GM21619 (cell line): ENCODE measurements at regions not wholly inside any gene's neighbourhood (a gene's known extent, or its start where the extent isn't known, plus 50 kb on each side); places are given as distances from the start of the nearest gene placed in this dataset.
"Not testable (repeated sequence)": the region's sequence is repeated elsewhere in the genome, so short reads cannot be mapped to it uniquely, and the experiment has no call there.

Experiments used
- ATAC-seq: cut with Tn5 transposase; IDR thresholded peaks from one replicate; pipeline ENCODE4 v1.9.1; 2021; ENCODE audit not compliant: unreplicated experiment

DNA sequence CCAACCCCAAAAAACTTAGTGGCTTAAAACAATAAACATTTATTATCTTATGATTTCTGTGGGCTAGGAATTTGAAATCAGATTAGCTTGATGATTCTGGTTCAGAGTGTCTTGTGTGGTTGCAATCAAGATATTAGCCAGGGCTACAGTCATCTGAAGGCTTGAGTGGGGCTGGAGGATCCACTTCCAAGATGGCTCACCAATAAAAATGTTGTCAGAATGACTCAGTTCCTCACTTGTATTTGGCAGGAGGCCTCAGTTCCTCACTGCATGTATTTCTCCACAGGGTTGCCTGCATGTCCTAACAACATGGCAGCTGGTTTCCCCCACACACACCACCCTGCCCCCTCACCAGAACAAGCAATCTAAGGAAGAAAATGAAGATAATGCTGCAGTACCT lies 98.2 kb upstream of the NIPBL start:
- ATAC-seq, result no peak

DNA sequence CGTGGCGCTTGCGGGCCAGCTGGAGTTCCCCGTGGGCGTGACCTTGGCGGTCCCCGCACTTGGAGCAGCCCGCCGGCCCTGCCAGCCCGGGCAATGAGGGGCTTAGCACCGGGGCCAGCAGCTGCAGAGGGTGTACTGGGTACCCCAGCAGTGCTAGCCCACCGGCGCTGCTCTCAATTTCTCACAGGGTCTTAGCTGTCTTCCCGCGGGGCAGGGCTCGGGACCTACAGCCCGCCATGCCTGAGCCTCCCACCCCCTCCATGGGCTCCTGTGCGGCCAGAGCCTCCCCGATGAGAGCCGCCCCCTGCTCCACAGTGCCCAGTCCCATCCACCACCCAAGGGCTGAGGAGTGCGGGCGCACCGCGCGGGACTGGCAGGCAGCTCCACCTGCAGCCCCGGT lies 94.0 kb upstream of the NIPBL start:
- not testable (repeated sequence) for ATAC-seq

DNA sequence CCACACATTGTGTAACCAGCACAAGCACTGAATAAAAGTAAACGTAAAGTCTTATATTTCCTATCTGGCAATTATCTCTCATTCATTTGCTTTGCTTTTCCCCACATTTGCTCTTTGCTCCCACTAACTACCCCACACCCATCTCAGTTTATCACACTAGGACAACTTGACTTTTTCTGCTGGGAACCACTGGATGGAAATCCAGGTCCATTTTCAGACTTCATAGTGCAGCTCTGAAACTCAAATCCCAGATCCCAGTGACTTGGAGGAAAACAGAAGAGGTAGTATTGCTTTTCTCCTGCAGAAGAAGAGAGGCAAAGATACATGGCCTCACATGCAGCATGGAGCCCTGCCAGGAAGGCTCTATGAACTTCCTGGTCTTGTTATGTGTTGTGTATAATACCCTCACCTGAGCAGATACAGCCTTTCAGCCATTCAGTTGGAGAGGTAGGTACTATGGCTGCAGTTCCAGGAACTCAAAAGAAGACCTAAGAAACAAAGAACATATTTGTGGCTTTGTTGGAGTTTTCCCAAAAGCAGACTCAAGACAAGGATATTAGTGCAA lies 90.0 kb upstream of the NIPBL start:
- ATAC-seq, result no peak

DNA sequence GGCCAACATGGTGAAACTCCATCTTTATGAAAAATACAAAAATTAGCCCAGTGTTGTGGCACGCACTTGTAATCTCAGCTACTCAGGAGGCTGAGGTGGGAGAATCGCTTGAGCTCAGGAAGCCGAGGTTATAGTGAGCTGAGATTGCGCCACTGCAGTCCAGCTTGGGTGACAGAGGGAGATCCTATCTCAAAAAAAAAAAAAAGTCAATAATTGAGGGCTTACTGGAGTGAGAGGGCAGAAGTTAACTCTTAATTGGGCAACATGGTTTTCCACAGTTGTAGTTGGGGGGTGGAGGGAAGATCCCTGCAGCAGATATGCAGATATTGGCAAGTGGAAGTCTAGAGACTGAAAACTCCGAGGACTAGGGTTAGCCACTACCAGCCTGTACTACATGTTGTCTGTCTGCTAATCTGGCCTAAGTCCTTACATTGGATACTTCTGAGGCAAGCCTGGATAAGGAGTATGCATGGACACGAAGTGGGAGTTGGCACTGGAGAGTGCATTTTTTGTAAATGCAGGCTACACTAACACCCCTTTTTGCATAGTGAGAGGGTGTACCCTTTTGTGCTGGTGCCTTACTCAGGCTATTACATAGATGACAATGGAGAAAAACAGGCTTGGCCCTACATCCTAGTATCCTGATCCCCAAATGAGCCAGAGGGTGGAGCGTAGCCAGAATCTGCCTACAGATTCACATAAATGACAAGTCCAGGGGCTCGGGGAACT lies 89.0 kb upstream of the NIPBL start:
- no peak for ATAC-seq

DNA sequence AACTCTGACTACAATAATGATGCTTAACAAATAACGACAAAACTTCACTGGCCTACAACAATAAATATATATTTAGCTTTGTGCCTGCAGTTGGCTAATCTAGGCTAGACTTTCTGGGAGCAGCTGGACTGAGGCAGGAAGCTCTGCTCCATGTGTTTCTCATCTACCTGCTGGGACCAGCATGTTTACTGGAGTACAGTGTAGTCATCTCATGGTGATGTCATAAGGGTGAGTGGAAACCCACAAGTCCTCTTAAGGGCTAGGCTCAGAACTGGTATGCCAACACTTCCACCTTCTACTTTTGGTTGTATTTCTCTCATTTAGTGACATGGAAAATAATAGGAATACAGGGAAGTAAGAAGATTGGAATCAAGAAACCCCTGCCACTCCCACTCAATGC lies 85.7 kb upstream of the NIPBL start:
- ATAC-seq, result no peak

DNA sequence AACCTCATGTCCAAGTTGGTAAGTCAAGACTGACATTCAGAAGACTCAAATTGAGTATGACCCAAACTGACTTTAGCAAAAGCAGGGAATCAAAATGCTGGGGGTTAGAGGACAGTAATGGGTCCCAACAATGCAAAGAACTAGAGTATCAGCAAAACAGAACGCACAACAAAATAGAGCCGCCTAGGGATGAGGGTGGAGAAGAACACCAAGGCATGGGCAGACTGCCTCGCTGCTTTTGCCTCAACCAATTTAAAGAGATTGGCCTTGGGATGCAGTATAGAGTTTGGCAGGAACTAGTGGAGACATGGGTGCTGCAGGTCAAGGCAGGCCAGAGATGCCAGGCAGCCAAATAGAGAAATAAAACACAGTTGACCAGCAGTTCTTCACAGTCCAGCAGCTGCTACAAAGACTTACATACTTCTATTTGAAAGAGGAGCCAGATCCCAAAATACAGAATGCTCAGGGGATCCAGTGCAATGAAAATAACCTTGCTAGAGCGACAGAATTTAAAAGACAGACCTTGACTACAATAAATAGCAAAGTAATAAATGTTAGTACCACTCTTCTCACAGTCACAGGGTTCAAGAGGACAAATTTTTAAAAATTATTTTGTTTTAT lies 83.9 kb upstream of the NIPBL start:
- ATAC-seq, result no peak

DNA sequence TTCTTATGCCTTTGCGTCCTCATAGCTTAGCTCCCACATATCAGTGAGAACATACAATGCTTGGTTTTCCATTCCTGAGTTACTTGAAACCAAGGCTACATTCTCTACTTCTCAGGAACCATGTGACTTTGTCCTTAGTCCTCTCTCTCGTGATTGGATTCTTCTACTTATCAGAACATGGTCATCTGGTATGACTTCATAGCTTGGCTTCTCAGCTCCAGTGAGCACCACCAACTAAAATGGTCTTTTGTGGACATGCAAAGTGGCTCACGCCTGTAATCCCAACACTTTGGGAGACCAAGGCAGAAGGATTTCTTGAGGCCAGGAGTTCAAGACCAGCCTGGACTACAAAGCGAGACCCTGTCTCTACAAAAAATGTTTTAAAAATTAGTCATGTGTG lies 81.2 kb upstream of the NIPBL start:
- ATAC-seq, result no peak

DNA sequence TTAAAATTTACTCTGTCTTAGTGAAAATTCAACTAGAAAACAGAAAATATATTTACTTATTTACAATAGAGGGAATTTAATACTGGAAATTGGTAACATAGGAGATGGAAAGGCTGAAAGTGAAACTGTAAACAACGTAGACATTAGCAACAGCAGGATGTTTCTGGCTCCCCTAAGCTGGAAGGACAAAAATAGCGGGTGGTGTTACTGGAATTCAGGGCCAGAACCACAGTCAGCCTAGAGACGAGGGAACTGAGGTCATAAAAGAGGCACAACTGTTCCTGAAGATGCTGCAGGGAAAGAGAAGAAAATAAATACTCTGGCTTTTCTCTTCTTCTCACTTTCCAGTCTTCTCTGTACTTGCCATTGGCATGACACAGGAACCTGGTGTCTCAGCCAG lies 80.4 kb upstream of the NIPBL start:
- no peak for ATAC-seq

DNA sequence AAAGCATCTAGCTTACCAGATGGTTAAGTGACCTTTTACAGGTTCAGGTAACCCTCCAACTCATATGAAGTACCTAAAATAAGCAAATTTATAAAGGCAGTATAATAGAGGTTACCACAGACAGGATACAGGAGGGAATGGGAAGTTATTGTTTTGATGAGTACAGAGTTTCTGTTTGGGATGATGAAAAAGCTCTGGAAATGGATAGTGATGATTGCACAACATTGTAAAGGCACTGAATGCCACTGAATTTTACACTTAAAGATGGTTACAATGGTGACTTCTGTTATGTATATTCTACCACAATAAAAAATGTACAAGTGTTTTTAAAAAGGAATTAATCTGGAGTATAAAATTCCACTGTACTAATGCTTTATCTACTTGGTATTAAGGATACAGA lies 75.0 kb upstream of the NIPBL start:
- no peak for ATAC-seq

DNA sequence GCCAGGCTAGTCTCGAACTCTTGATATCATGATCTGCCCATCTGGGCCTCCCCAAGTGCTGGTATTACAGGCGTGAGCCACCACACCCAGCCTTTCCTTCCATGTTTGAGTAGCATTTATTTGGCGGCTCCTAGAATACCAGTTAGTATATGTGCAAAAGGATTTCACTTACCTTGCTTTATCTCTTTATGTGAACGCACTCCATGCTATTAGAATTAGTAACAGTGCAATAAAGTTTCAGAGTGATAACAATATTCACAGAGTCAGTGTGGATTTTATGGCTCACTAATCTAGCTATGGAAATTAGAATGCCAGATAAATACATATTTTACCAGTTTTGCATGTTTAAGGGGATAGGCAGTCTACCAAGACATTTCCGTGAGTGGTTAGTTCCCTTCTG lies 74.4 kb upstream of the NIPBL start:
- ATAC-seq, result no peak

DNA sequence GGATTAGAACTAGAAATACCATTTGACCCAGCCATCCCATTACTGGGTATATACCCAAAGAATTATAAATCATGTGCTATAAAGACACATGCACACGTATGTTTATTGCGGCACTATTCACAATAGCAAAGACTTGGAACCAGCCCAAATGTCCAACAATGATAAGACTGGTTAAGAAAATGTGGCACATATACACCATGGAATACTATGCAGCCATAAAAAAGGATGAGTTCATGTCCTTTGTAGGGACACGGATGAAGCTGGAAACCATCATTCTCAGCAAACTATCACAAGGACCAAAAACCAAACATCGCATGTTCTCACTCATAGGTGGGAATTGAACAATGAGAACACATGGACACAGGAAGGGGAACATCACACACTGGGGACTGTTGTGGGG lies 63.3 kb upstream of the NIPBL start:
- not testable (repeated sequence) for ATAC-seq

DNA sequence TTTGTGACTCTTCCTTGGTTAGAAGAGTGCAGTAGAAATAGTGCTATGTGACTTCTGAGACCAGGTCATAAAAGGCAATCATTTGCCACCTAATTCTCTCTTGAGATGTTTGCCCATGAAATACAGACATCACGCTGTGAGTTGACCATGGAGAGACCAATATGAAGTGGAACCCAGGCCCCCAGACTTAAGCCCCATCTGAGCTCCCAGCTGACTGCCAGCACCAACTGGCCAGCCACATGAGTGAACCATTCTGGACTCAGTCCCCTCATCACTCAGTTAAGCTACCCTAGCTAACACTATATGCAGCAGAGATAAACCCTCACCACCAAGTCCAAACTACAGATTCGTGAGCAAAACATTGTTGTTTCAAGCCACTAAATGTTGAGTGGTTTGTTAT lies 60.7 kb upstream of the NIPBL start:
- no peak for ATAC-seq

DNA sequence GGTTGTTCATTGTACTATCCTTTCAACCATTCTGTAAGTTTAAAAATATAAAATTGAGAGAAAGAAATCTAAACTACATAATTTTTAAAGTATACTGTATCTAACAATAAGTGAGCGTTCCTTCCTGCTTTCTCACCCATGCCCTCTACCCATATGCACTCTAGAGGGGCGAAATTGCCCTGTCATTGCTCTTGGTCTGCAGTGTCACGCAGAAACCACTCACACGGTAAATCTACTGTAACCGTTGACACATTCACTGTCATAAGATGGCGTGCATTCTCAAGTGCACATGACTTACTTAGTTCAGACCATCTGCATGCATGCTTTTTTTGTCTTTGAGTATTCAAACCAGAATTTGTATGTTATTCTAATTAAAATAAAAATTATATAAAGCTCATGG lies 55.7 kb upstream of the NIPBL start:
- no peak for ATAC-seq

DNA sequence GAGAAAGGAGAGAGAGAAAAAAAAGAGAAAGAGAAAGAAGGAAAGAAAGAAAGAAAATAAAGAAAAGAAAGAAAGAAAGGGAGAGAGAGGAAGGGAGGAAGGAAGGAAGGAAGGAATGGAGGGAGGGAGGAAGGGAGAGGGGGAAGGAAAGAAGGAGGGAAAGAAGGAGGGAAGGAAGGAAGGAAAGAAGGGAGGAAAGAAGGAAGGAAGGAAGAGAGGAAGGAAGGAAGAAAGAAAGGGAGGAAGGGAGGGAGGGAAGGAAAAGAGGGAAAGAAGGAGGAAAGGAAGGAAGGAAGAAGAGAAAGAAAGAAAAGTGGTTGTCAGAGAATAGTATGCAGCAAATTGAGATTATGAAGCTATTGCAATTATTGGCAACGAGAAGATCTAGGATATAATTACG lies 49.9 kb upstream of the NIPBL start:
- ATAC-seq, result no peak
